Dendritic cell treated with granulocyte-macrophage colony-stimulating factor and Interleukin-4, amounts not matched to agents 40 ng/mL and 50 ng/mL, for 4 days (primary cell): ENCODE measurements at regions not wholly inside any gene's neighbourhood (a gene's known extent, or its start where the extent isn't known, plus 50 kb on each side); places are given as distances from the start of the nearest gene placed in this dataset.
A peak's percentile ranks its signal among the peaks of the same experiment; 100 is the strongest.

Experiments used
- H3K27ac Mint-ChIP-seq: one replicate; pipeline ENCODE4 v1.8.0; 2022; ENCODE audit warnings: mild to moderate bottlenecking, mixed read lengths
- H3K27me3 Mint-ChIP-seq: one replicate; pipeline ENCODE4 v1.8.0; 2022; ENCODE audit warnings: mild to moderate bottlenecking, mixed read lengths
- H3K36me3 Mint-ChIP-seq: one replicate; pipeline ENCODE4 v1.8.0; 2022; ENCODE audit warnings: low read depth, mixed read lengths
- H3K4me1 Mint-ChIP-seq: one replicate; pipeline ENCODE4 v1.8.0; 2022; ENCODE audit warnings: low read depth, mixed read lengths
- H3K4me3 Mint-ChIP-seq: one replicate; pipeline ENCODE4 v1.8.0; 2022; ENCODE audit warnings: mild to moderate bottlenecking, moderate library complexity, mixed read lengths
- H3K9me3 Mint-ChIP-seq: one replicate; pipeline ENCODE4 v1.8.0; 2022; ENCODE audit warnings: mixed read lengths
- intact Hi-C: fragments of 100-400 bp; cut with micrococcal nuclease; formaldehyde crosslinking; loops from one replicate; pipeline ENCODE4 v1.15.0; 2022

DNA sequence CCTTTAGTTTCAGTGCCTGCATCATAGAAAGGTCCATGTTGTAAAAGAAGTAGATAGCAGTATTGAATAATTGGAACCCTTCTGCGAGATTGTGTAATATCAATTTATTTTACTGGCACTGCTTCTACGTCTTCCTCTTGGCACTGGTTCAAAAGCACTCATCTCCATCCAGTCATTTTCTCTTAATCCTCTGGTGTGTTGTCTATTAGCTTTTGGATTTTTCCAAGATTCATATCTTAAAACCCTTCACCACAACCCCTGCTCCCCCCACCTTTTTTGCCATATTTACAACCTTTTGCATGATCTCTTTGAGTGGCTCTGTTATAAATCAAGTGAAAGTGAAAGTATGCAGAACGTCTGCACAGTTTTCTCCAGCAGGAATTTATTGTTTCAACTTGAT lies 76.6 kb upstream of the HSF2 start:
- Mint-ChIP-seq H3K27ac (no peak overlapping the region), H3K4me1 (peaks cover 6% of the 10 kb centered on the region), H3K9me3 (no peaks in the 10 kb centered on the region), H3K4me3 (peak overlapping the region; percentile 78), H3K36me3 (no peaks in the 10 kb centered on the region), H3K27me3 (no peaks in the 10 kb centered on the region)
- intact Hi-C loops: no loop called here

DNA sequence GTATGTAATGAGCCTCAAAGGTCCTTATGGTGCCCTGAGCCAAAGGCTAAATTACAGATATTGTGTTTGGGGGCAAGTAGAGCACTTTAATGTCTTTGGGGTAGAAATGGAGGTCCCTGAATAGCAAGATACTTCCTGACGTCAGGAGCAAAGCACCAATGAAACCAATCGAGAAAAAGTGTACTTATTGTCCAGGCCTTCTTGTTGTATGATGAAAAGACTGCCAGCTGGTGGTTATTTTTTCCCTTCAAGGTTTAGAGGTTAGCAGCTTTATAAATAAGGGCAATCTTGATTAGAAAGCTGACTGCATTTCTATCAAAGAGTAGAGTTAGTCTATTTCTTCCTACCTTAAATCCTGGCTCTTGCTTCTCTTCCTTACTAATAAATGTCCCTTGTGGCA lies 76.1 kb upstream of the HSF2 start:
- Mint-ChIP-seq H3K27ac (no peak overlapping the region), H3K4me1 (peaks cover 6% of the 10 kb centered on the region), H3K4me3 (peak overlapping the region; percentile 78), H3K9me3 (no peaks in the 10 kb centered on the region), H3K36me3 (no peaks in the 10 kb centered on the region), H3K27me3 (no peaks in the 10 kb centered on the region)
- intact Hi-C loops: no loop called here

DNA sequence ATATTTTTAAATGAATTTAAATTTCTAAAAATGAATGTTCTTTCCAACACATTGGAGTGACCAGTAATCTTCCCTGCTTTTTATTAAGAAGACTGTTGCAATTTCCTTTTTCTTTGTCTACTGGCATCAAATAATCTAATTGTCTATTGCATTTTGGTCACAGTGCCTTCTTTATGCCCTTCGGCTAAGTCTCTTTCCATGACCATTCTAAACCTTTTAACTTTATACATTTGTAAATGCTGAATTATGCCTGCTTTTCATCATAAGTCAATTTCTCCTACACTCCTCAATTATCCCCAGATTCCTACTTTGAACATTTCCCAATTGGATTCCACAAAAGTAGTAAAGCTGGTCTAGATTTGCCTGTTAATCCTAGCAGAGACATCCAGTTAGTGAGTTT lies 69.1 kb upstream of the HSF2 start:
- no peaks in the 10 kb centered on the region for H3K9me3 Mint-ChIP-seq
- no peaks in the 10 kb centered on the region for H3K4me1 Mint-ChIP-seq
- no peak overlapping the region for H3K27ac Mint-ChIP-seq
- H3K36me3 Mint-ChIP-seq: no peaks in the 10 kb centered on the region
- no peaks in the 10 kb centered on the region for H3K27me3 Mint-ChIP-seq
- no peak overlapping the region for H3K4me3 Mint-ChIP-seq
- intact Hi-C loops: no loop called here

DNA sequence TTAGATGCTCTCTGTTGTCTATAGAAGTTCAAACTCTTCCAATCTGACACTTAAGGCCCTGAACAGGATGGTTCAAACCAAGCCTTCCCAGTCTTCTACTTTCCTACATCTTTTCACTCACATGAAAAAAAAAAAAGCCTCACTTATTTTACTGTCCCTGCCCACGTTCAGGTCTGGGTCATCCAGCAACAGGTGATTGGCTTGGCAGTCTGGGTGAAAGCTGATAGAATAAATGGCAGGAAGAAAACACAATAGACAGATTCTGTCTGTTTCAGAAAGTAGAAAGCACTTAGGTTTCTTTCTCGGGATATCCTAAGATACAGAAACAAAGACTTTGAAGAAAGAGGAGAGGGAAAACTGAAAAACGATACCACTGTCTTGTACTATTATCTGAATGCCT lies 61.8 kb upstream of the HSF2 start:
- Mint-ChIP-seq H3K27me3 (no peaks in the 10 kb centered on the region), H3K9me3 (no peaks in the 10 kb centered on the region), H3K36me3 (no peaks in the 10 kb centered on the region), H3K27ac (no peak overlapping the region), H3K4me1 (no peaks in the 10 kb centered on the region), H3K4me3 (no peak overlapping the region)
- intact Hi-C loops: no loop called here

DNA sequence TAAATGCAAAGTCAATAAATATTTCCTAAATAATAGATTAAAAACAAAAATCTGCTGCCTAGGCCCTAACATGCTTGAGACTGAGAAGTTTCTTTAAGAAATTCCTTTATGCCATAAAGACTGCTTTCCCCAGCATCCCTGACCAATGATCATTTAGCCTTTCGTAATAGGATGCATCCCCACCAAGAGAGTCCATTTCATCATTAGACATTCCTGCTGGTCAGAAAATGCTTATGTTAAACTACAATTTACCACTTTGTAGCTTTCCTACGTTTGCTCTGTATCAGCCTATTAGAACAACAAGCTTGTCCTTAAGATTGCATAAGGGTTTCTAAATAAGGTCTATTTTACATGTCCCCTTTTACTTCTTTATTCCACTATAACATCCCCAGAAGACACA lies 59.8 kb upstream of the HSF2 start:
- no peaks in the 10 kb centered on the region for H3K4me1 Mint-ChIP-seq
- H3K9me3 Mint-ChIP-seq: no peaks in the 10 kb centered on the region
- H3K4me3 Mint-ChIP-seq: no peak overlapping the region
- no peaks in the 10 kb centered on the region for H3K27me3 Mint-ChIP-seq
- intact Hi-C loops: no loop called here
- H3K27ac Mint-ChIP-seq: no peak overlapping the region
- H3K36me3 Mint-ChIP-seq: no peaks in the 10 kb centered on the region

DNA sequence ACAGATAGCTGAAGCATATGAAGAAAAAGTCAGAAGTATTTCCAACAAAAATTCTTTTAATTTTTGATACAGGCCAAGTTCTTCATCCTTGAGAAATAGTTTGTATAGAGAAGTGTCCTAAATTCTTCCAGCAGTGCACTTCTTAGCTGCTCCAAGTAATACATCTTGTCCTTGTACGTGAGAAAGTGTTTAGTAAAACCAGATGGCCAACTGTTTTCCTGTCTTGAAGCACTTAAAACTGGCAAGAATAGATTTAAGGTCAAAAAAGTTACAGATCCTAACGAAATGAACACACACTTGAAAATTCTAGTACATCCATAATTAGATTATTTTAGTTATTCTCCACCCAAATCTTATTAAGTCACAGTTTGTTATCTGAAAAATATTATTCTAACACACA lies 52.2 kb upstream of the HSF2 start:
- Mint-ChIP-seq H3K27ac (no peak overlapping the region), H3K4me1 (no peaks in the 10 kb centered on the region), H3K9me3 (no peaks in the 10 kb centered on the region), H3K27me3 (no peaks in the 10 kb centered on the region), H3K4me3 (no peak overlapping the region), H3K36me3 (no peaks in the 10 kb centered on the region)
- intact Hi-C loops: no loop called here

DNA sequence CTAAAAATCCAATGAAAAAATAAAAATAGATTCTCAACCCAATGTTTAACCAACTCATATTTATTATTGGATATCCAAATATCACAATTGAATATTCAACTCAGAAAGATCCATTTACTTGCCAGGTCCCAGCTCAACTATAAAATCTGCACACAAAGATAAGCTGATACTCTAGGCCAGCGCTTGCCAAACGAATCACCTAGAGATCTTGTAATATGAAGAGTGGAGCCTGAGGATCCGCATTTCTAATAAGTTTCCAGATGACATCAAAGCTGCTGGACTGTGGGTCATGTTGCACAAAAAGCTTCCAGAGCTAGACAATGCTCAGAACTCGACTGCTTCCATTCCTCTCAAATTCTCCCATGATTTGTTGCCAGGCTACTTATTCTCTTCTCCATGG lies 51.7 kb upstream of the HSF2 start:
- H3K36me3 Mint-ChIP-seq: no peaks in the 10 kb centered on the region
- H3K27ac Mint-ChIP-seq: no peak overlapping the region
- H3K4me1 Mint-ChIP-seq: no peaks in the 10 kb centered on the region
- intact Hi-C loops: no loop called here
- H3K27me3 Mint-ChIP-seq: no peaks in the 10 kb centered on the region
- H3K9me3 Mint-ChIP-seq: no peaks in the 10 kb centered on the region
- no peak overlapping the region for H3K4me3 Mint-ChIP-seq
